Suprapubic skin (tissue), 4 donors: ENCODE measurements at regions not wholly inside any gene's neighbourhood (a gene's known extent, or its start where the extent isn't known, plus 50 kb on each side); places are given as distances from the start of the nearest gene placed in this dataset.

Experiments
- DNase-seq, 2 donors: peaks; one replicate each; pipeline ENCODE4 v3.0.0-alpha.2; 2019; ENCODE audit warnings: low spot score in 2 of 2
- H3K27ac ChIP-seq: fragments of 200-600 bp; sonication (generic); one replicate; pipeline ENCODE4 v1.5.1; 2019
- H3K27me3 ChIP-seq: fragments of 200-600 bp; sonication (generic); one replicate; pipeline ENCODE4 v1.5.1; 2019
- H3K36me3 ChIP-seq: fragments of 200-600 bp; sonication (generic); one replicate; pipeline ENCODE4 v1.5.1; 2019
- H3K4me1 ChIP-seq: fragments of 200-600 bp; sonication (generic); one replicate; pipeline ENCODE4 v1.5.1; 2019
- H3K4me3 ChIP-seq: fragments of 200-600 bp; sonication (generic); one replicate; pipeline ENCODE4 v1.5.1; 2019; ENCODE audit warnings: mild to moderate bottlenecking
- H3K9me3 ChIP-seq: fragments of 200-600 bp; sonication (generic); one replicate; pipeline ENCODE4 v1.5.1; 2019
- CTCF ChIP-seq, 2 donors: fragments of 200-600 bp in 1 of 2; fragments of 450-650 bp in 1 of 2; sonication (generic) in 1 of 2; IDR thresholded peaks; one replicate each; pipeline ENCODE4 v1.5.1; 2016 to 2019; ENCODE audit warnings: antibody characterized with exemption in 2 of 2, mild to moderate bottlenecking in 1 of 2, moderate library complexity in 1 of 2
- EP300 ChIP-seq: sonication (generic); formaldehyde crosslinking; IDR thresholded peaks from one replicate; pipeline ENCODE4 v1.6.1; 2017; ENCODE audit warnings: antibody characterized with exemption
- POLR2A ChIP-seq, 2 donors: fragments of 450-650 bp; IDR thresholded peaks; one replicate each; pipeline ENCODE4 v1.6.1; 2017; ENCODE audit warnings: antibody characterized with exemption in 2 of 2, mild to moderate bottlenecking in 2 of 2, moderate library complexity in 2 of 2
- POLR2AphosphoS5 ChIP-seq, 3 donors: sonication (generic); formaldehyde crosslinking; IDR thresholded peaks; one replicate each; pipeline ENCODE4 v1.6.1; 2017; ENCODE audit warnings: antibody characterized with exemption in 3 of 3
- WGBS: methylation state at CpG from one replicate; pipeline ENCODE4 v1.1.5; 2018; 5-methylcytosine and 5-hydroxymethylcytosine counted together

DNA sequence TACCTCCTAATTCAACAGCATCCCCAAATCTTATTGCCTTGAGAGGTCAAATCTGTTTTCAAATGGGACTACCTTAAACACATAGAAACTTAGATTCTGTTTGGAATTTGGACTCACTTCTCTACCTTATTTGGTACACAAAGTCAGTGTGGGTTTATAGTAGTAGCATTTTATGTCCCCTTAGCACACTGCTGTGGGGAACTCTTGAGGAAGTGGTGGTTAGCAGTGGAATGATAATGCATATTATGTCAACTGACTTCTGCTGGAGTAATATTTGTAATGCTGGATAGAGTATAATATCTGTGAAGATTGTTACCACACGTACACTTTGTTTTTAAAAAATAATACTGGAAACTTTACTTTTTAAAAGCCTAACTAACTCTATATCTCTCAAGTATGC, 386.3 kb downstream of the NDFIP2 start:
- no peak overlapping the region for H3K27ac ChIP-seq
- H3K36me3 ChIP-seq: no peaks in the 10 kb centered on the region
- WGBS: 77% methylated on average over 1 of the region's 1 CpG
- H3K27me3 ChIP-seq: no peaks in the 10 kb centered on the region
- no peak for DNase-seq
- H3K4me3 ChIP-seq: no peak overlapping the region
- H3K9me3 ChIP-seq: no peaks in the 10 kb centered on the region
- H3K4me1 ChIP-seq: peaks cover 7% of the 10 kb centered on the region
- TF ChIP-seq EP300 (no peak), POLR2A (IDR thresholded peaks at IDR 0.05) (no peak), CTCF (IDR thresholded peaks at IDR 0.05) (no peak), POLR2AphosphoS5 (IDR thresholded peaks at IDR 0.05) (no peak)

DNA sequence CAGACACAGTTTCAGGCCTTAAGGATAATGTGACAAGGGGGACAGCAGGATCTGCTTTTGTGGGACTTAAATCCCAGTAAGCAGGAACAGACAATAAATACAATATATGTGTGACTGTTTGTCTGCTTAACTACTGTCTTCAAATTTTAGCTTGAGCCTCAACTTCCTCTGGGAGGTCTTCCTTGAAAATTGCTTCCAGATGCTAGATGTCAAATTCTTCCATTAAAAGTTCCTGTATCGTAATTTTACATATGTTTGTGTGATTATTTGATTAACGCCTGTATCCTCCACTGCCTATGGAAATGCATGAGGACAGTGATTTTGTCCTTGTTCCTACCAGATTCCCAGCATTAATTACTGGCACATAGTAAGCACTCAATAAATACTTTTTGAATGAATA, 385.5 kb downstream of the NDFIP2 start:
- TF ChIP-seq POLR2A (IDR thresholded peaks at IDR 0.05) (no peak), EP300 (no peak), CTCF (IDR thresholded peaks at IDR 0.05) (no peak), POLR2AphosphoS5 (IDR thresholded peaks at IDR 0.05) (no peak)
- no peaks in the 10 kb centered on the region for H3K9me3 ChIP-seq
- no peak for DNase-seq
- 91% methylated on average over 2 of the region's 2 CpGs for WGBS
- no peak overlapping the region for H3K4me3 ChIP-seq
- no peak overlapping the region for H3K27ac ChIP-seq
- no peaks in the 10 kb centered on the region for H3K36me3 ChIP-seq
- no peaks in the 10 kb centered on the region for H3K27me3 ChIP-seq
- H3K4me1 ChIP-seq: peaks cover 7% of the 10 kb centered on the region

DNA sequence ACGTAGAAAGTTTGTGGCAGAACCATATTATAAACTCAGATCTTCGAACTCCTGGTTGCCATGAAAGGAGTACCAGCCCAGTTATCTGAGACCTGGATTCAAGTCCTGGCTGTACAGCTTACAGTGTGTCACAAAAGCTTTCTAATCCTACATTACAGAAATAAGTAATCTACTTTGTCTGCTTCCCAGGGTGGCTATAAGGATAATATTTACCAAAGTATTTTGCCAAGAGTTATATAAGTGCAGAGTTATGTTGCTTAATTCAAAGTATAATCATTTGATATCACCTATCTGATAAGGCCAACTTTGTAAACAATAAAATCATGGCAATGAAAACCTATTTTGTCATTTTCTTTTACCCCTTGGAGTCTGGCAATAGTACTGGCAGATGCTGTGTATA, 381.6 kb downstream of the NDFIP2 start:
- Histone ChIP-seq H3K4me1 (no peaks in the 10 kb centered on the region), H3K27ac (no peak overlapping the region), H3K9me3 (no peaks in the 10 kb centered on the region), H3K27me3 (no peaks in the 10 kb centered on the region), H3K4me3 (no peak overlapping the region), H3K36me3 (no peaks in the 10 kb centered on the region)
- WGBS: 76% methylated on average over 2 of the region's 2 CpGs
- no peak for DNase-seq
- TF ChIP-seq POLR2AphosphoS5 (IDR thresholded peaks at IDR 0.05) (no peak), POLR2A (IDR thresholded peaks at IDR 0.05) (no peak), EP300 (no peak), CTCF (IDR thresholded peaks at IDR 0.05) (no peak)

- Histone ChIP-seq H3K27ac (no peak overlapping the region), H3K4me3 (no peak overlapping the region), H3K36me3 (no peaks in the 10 kb centered on the region), H3K9me3 (no peaks in the 10 kb centered on the region), H3K4me1 (no peaks in the 10 kb centered on the region), H3K27me3 (no peaks in the 10 kb centered on the region)
- TF ChIP-seq CTCF (IDR thresholded peaks at IDR 0.05) (no peak), POLR2A (IDR thresholded peaks at IDR 0.05) (no peak), EP300 (no peak), POLR2AphosphoS5 (IDR thresholded peaks at IDR 0.05) (no peak)
- 91% methylated on average over 7 of the region's 7 CpGs for WGBS
- DNase-seq: no peak
Measured at GRCh38 chr13:79861731-79862130, 380.8 kb downstream of the NDFIP2 start.

DNA sequence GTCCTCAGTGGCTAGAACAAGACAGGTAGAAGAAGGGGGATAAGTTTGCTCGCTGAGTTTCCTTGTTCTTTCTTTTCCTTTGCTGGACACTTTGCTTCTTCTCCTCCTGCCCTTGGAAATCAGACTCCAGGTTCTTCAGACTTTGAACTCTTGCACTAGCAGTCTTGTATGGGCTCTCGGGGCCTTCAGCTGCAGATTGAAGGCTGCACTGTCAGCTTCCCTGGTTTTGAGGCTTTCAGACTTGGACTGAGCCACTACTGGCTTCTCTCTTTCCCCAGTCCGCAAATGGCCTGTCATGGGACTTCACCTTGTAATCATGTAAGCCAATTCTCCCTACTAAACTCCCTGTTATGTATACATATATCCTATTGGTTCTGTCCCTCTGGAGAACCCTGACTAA, 379.8 kb downstream of the NDFIP2 start:
- no peak overlapping the region for H3K27ac ChIP-seq
- no peaks in the 10 kb centered on the region for H3K27me3 ChIP-seq
- no peak overlapping the region for H3K4me3 ChIP-seq
- 96% methylated on average over 3 of the region's 3 CpGs for WGBS
- DNase-seq: no peak
- H3K4me1 ChIP-seq: no peaks in the 10 kb centered on the region
- no peaks in the 10 kb centered on the region for H3K9me3 ChIP-seq
- TF ChIP-seq EP300 (no peak), POLR2A (IDR thresholded peaks at IDR 0.05) (no peak), POLR2AphosphoS5 (IDR thresholded peaks at IDR 0.05) (no peak), CTCF (IDR thresholded peaks at IDR 0.05) (no peak)
- H3K36me3 ChIP-seq: no peaks in the 10 kb centered on the region
